AML-193 (cell line): ENCODE measurements at regions not wholly inside any gene's neighbourhood (a gene's known extent, or its start where the extent isn't known, plus 50 kb on each side); places are given as distances from the start of the nearest gene placed in this dataset.

Experiments used
- DNase-seq, 2 experiments: peaks; one replicate each; lab custom pipeline; 2025; lab: John Stamatoyannopoulos, UW

GRCh38 chr6:56005426-56005825 is 130.0 kb upstream of the BMP5 start:
- DNase-seq = no peak

GRCh38 chr6:56004426-56004825 is 129.0 kb upstream of the BMP5 start:
- peak in 1 of 2 experiments; percentile 7 for DNase-seq

- no peak for DNase-seq
Measured at GRCh38 chr6:56003616-56004015, 128.2 kb upstream of the BMP5 start.

DNA sequence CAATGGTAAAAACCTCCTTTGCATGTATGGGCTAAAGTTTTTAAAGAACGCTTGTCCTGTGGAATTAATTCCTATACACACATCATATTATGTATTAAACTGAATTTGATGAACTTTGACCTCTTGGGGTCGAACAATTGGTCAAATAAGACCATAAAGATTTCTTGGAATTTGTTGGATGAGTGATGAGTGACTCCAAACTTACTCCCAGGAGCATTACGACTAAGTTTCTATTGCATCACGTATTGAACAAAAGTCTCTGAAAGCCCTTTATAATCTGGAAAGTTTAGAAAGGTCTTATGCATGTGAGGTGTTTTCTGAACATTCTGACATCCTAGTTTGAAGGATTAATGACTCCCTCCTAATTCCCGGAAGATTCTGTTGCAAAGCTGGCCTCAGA is 126.9 kb upstream of the BMP5 start:
- DNase-seq = no peak

DNA sequence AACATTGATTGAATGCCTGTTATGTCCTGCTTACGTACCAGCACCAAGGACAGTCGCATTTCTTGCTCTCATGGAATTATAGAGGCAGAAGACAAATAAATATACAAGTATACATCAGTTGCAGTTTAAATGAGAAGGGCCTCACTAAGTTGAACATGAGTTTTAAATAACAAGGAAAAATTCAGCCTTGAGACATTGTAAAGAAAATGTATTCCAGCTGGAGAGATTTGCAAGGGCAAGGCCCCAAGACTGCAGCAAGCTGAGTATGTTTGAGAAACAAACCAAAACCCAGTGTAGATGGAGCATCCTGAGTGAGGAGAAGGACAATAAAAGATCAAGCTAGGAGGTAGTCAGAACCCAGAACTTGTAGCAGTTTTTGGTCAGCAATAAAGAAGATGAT is 123.2 kb upstream of the BMP5 start:
- DNase-seq = no peak

- DNase-seq = no peak
Measured at GRCh38 chr6:55997223-55997874, 122.0 kb upstream of the BMP5 start.

- DNase-seq = no peak
Measured at GRCh38 chr6:55994531-55994930, 119.1 kb upstream of the BMP5 start.

DNA sequence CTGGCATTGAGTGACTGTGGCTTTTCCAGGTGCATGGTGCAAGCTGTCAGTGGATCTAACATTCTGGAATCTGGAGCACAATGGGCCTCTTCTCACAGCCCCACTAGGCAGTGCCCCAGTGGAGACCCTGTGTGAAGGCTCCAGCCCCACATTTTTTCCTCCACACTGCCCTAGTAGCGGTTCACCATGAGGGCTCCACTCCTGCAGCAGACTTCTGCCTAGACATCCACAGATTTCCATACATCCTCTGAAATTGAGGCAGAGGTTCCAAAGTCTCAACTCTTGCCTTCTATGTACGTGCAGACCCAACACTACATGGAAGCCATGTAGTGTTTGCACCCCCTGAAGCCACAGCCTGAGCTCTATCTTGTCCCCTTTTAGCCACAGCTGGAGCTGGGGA is 118.0 kb upstream of the BMP5 start:
- no peak for DNase-seq

- no peak for DNase-seq
Measured at GRCh38 chr6:55992546-55992945, 117.2 kb upstream of the BMP5 start.

- DNase-seq = no peak
Measured at GRCh38 chr6:55985309-55985708, 109.9 kb upstream of the BMP5 start.

DNA sequence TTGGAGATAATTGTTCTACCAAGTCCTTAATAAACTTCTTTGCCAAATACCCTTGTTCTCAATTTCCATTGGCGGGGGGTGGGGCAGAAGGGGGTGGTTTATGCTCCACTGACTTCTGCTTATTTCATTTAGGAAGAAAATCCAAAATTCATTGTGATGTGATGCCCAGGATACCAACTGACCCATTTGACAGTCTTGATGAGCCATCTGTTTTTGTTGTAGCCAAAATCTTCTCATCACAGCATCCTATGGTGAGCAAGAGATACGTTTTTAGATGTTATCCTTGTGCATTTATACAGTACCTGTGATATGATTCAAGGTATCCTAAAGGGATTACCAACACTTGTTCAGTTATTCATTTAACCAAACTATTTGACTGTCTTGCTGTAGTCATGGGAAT is 108.5 kb upstream of the BMP5 start:
- no peak for DNase-seq

GRCh38 chr6:55981660-55982059 is 106.3 kb upstream of the BMP5 start:
- no peak for DNase-seq

- peak; percentile 49 to 62 for DNase-seq
Measured at GRCh38 chr6:55980627-55981211, 105.3 kb upstream of the BMP5 start.

DNA sequence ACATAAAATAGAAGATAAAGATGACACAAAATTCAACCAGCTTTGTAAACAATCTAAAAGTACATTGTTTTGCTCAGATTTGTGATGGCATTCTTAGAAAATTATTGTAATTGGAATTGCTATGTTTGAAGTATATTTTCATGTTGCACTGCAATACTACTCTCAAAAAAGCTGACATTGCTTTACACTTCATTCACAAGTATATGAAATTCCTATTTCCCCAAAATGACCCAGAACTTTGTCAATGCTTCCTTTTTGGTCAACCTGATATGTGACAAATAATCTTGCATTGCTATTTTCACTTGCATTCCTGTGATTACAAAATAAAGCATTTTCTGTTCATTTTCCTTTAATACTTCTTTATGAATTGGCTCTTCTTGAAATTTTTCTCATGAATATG is 104.1 kb upstream of the BMP5 start:
- DNase-seq = no peak

GRCh38 chr6:55977959-55978665 is 102.7 kb upstream of the BMP5 start:
- no peak for DNase-seq

GRCh38 chr6:55974688-55975087 is 99.3 kb upstream of the BMP5 start:
- no peak for DNase-seq

DNA sequence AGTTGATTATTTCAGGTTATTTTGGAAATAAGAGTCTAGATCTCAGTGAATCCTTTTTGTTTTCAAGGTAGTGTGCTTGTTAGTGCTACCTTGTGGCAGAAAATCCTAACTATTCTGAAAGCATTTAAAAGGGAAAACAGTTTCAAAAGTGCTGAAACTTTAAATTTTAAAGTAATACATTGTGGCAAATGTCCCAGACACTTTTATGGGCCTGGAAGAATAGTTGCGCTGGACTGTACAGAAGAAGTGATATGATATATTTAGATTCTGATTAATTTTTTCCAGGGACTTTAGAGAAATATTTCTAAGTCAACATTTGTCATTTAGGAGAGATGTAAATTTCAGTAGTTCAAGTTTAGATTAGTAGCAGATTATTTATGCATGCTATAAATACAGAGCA is 96.7 kb upstream of the BMP5 start:
- no peak for DNase-seq

GRCh38 chr6:55969526-55969925 is 94.1 kb upstream of the BMP5 start:
- no peak for DNase-seq

GRCh38 chr6:55968926-55969325 is 93.5 kb upstream of the BMP5 start:
- DNase-seq = no peak

- DNase-seq = no peak
Measured at GRCh38 chr6:55964136-55964535, 88.7 kb upstream of the BMP5 start.

DNA sequence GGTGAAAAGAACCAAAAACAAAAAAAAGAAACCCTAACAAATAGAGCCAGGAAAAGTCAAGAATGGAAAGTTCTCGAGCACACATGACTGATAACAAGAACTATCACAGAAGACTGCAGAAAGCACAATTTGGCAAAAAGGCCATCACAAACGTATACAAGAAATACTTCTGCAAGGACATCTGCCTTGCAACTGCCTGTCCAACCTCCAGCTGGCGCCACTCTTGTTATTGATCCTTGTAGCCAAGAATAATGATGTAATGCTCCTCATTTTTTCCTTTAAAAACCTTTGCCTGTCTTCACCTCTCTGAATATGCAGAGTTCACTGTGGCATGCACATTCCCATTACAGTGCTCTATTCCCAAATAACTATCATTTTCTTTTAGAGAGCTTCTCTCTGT is 87.9 kb upstream of the BMP5 start:
- peak; percentile 17 for DNase-seq

DNA sequence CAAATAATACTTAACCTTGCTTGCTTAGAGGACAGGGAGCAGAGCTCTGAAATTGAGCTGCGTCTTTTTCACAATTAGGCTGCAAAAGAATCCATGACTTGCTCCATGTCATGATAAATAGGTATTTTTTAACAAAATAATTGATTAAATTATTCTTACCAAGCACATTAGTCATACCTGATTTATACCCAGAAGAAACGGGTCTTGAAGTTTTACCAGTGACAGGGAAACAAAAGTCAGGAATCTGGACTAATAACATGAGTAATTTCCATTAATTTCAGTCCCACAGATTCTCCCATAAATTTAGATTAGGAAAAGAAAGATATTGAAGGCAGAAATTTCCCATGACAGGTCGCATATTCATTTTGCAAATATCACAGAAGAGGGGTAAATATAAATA is 85.0 kb upstream of the BMP5 start:
- no peak for DNase-seq

DNA sequence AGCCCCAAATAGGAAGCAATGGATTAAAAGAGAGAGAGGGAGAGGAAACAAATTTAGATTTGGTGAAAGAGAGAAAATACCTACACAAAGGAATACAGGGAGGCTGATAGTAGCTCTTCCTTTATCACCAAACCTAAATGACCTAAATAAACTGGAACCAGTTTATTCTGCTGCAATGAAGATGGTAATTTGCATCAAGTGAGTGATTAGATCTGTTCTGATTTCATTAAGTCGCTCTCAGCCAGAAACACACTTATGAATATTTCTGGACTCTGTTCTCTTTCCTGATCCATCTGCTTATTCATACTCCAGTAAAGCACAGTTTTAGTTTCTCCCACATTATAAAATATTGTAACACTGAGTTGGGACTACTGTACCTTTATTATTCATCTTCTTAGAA is 83.4 kb upstream of the BMP5 start:
- no peak for DNase-seq

DNA sequence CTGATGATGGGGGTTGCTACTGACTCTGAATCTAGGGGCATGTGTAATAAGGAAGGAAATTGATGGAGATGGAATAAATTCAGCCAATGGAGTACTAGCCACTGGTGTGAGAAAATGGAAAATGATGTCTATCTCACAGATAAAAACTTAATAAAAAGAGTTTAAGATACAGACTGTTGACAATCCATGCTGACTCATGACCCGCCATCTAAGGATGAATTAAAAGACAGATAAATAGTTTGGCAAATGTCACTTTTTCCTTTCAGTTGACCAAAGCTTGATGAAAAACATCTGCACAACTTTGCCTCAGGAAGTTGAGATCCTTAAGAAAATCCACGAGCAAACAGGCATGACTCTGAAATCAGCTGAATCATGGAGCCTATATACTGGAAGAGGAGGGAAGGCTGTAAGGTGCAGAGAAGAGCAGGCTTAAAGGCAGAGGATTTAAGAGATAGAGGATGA is 82.6 kb upstream of the BMP5 start:
- DNase-seq = no peak
